ENCODE measurements at regions not wholly inside any gene's neighbourhood (a gene's known extent, or its start where the extent isn't known, plus 50 kb on each side); places are given as distances from the start of the nearest gene placed in this dataset.
A peak's percentile ranks its signal among the peaks of the same experiment; 100 is the strongest.
"Not testable (repeated sequence)": the region's sequence is repeated elsewhere in the genome, so short reads cannot be mapped to it uniquely, and the experiment has no call there.

DNA sequence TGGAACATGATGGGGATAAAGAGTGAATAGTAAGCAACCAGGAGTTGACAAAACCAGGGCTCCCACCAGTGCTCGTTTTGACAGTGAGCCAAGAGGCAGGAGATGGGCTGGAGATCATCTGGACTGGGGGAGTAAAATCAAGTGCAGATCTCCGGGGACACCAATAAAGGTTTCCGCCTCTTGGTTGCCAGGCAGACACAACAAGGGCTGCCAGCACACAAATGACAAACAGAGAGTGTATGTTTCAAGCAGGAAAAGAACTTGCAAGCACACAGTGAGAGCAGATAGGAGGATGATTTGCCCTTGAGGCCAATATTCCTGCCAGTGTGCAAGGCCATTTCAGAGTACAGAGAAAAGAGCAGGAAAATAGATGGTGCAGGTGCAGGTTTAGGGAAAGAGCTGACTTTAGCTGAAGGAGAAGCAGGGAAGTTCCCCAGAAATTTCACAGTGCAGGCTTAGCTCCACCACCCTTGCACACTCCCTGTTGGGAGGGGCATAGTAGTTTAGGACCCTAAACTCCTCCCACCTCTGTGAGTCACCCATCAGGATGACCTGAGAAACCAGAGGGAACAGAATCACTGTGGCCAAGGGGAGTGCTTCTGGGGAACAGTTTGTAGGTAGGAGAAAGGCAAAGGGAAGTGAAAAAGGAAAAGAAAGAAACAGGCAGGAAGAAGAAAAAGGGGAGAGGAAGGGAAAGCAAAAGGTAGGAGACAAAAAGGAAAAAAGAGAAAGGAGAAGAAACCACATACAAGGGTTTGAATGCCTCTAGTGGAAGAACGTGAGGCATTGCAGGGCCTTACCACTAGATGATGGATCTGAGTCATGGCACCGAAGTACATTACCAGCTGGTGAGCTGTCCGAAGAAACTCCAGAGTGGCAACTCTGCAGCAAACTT lies 404.4 kb downstream of the SLC6A15 start:
- DNase-seq (ENCODE audit: low read depth in 4 of 4, low spot score in 2 of 4), result no peak

DNA sequence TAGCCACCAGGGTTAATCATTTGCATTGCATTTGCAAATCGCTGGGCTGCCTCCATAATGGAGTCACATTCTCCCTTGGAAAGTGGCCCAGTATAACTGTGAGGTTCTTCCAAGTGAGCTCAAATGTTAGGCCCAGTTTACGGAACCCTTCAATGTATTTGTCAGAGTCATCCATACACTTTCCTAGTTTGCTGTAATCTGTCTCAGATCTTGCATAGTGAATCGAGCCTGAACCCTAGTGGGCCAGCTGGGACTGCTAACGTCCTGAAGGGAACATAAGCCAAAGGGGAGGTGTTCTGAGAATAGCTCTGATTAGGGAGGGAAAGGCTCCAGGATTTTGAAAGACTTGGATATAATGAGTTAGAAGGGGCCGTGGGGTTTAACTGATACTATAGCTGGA lies 406.3 kb downstream of the SLC6A15 start:
- no peak for DNase-seq (ENCODE audit: low read depth in 4 of 4, low spot score in 2 of 4)

DNA sequence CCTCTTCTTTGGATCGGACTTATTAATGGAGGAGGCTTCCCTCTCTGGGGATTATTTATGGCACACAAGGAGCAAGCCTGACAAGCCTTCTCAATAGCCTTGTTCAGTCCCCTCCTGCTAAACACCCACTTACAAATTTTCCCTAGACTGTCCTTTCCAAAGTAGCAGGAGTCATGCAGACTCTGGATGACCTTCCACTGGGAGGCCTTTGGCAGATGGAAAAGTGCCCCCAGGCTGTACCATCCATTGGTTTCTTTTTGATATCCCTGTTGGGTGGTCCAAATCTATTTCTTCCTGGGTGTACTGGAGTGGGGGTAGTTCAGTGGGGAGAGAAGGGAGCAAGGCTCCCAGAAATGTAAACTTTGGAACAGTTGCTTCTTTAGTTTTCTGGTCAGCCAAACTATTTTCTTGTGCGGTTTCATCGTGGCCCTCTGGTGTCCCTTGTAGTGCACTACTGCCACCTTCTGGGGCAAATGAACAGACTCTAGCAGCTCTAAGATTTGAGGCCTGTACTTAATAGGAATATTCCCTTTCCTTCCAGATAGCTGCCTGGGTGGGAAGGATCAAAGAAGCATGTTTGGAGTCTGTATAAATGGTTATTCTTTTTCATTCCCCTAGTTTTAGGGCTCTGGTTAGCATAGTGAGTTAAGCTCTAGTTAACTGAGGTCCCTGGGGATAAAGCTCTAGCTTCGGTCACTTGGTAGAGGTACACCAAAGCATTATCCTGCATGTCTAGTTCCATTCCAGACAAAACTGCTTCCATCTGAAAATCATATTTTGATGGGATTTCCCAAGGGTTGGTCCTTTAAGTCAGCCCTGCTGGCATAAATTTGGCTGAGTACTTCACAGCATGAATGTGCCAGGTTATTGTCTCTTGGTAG lies 409.5 kb downstream of the SLC6A15 start:
- DNase-seq (ENCODE audit: low read depth in 4 of 4, low spot score in 2 of 4), result no peak

DNA sequence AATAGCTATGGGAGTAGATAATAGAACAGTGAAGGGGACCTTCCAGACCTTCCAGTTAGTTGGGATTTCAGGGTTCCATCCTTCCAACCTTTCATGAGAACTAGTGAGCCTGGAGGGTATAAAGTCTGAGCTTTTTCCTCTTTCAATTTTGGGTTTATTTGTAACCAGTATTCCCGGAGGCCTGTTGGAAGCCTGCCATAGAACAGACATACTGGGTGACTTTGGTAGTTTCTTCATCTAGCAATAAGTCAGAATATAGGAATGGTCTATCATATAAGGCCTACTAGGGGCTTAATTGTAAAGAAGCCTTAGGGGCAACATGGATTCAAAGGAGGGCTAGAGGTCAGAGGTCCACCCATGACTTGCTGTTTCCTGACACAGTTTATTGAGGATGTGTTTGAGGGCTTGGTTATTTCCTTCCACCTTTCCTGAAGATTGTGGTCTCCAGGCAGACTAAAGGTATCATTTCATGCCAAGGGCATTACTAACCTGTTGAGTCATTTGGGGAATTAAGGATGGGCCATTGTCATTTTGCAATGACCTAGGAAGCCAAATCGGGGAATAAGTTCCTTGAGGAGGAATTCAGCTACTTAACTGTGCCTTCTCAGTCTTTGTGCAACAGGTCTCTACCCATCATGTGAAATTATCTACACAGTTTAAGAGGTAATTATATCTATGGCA lies 410.3 kb downstream of the SLC6A15 start:
- no peak for DNase-seq (ENCODE audit: low read depth in 4 of 4, low spot score in 2 of 4)

DNA sequence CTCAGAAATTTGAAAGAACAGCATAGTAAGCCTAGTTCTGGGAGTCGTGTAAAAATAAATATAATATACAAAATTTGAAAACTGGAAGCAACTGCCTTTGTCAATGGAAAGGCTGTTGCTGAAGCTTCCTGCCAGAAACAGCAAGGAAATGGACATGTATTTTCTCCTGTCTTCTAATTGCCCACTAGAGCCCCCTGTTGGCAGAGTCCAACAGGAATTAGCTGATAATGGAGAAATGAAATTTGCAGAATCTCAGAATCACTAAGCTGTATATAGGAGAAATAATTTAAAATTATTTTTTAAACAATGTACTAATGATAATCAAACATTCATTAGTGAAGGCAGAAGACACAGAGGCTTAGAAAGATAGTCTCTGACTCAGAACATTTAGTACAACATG lies 414.8 kb downstream of the SLC6A15 start:
- no peak for DNase-seq (ENCODE audit: low read depth in 4 of 4, low spot score in 2 of 4)

DNA sequence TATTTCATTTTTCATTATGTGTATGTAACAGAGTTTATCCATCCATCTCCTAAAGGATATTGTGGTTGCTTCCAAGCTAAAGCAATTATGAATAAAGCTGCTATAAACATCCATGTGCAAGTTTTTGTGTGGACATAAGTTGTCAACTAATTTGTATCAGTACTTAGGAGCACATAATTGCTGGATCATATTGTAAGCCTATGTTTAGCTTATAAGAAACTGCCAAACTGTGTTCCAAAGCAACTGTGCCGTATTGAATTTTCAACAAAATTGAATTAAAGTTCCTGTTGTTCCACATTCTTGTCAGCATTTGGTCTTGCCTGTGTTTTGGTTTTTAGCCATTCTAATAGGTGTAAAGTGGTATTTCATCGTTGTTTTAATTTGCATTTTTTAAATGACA lies 416.9 kb downstream of the SLC6A15 start:
- DNase-seq (ENCODE audit: low read depth in 4 of 4, low spot score in 2 of 4), result no peak

DNA sequence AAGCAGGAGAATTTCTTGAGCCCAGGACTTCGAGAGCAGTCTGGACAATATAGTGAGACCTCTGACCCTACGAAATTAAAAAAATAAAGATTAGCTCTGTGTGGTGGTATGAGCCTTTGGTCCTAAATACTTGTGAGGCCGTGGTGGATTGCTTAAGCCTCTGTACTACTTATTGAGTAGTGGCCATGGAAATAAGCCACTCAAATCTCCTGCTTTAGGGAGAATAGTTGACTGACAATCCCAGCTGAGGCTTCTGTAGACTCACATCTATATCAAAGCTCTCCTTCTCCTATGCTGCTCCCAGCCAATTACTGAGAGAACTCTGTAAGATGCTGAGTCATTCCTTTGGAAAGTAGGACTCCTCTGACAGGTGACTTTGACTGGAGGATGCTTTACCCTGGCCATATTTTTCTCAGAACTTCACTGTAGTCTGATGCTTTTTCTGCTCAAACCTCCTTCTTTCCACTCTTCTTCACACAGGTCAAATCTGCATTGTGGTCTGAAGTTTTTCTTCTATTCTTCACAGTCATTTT lies 420.2 kb downstream of the SLC6A15 start:
- DNase-seq (ENCODE audit: low read depth in 4 of 4, low spot score in 2 of 4), result no peak

DNA sequence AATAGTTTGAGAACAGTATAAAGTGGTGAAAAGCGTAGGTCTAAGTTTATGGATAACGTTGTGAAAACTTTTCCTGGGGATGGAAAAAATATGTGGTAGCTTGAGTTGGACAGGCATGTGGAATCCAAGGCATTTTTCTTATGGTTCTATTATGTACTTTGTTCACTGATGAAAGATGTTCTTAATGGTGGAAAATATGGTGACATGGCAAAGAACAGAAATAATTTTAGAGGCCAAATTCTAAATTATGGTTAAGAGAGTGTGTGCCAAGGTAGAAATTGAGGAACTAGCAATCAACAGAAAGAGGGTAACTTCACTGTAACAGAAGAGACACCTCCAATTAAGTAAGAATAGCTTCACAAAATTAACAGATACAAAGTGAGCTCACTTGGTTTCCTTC lies 427.8 kb downstream of the SLC6A15 start:
- DNase-seq (ENCODE audit: low read depth in 4 of 4, low spot score in 2 of 4), result no peak

DNA sequence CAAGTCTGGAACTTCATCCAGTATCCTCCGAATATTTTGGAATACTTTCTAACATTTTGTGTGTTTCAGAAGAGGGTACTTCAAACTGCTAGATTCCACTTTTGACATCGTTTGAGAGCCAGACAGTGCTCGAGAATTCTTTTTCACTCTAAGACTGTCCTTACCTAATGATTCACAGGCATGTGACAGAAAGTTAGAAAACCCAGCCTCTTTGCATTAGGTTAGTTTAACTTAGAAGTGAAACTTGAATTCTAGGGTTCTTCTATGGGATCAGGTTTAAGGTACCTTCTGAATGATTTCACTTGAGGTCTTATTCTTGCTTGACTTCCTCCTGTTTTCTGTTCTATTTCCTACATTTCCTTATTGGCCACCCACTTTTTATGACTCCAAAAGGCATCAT lies 431.8 kb downstream of the SLC6A15 start:
- no peak for DNase-seq (ENCODE audit: low read depth in 4 of 4, low spot score in 2 of 4)

DNA sequence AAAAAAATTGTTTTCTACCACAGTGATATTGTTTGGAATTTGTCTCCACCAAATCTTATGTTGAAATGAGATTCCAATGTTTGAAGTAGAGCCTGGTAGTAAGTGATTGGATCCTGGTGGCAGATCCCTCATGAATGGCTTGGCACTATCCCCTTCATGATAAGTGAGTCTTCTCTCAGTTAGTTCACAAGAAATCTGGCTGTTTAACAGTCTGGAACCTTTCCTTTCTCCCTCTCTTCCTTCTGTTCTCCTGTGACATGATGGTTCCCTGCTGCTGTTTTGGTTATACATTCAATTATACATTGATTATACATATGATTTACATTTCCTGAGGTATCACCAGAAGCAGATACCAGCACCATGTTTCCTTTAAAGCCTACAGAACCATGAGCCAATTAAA lies 442.2 kb downstream of the SLC6A15 start:
- no peak for DNase-seq (ENCODE audit: low read depth in 4 of 4, low spot score in 2 of 4)

DNA sequence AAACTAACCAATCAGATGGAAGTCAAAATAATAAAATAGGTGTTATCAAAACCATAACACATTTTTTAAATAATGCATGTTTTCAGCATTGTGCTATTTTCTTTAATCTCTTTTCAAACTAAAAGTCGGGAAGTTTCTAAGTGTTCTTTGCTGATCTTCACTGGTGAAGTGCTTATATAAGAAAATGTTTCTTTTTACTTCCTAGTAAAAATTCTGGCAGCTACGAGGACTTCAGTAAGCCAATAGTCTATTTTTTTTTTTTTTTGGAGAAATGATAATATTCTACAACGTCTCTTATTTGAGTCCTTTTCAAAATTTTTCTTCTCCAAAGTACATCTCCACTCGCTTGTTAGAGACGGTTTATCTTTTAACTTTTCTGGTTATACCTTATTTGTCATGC lies 448.0 kb downstream of the SLC6A15 start:
- DNase-seq (ENCODE audit: low read depth in 4 of 4, low spot score in 2 of 4), result no peak

DNA sequence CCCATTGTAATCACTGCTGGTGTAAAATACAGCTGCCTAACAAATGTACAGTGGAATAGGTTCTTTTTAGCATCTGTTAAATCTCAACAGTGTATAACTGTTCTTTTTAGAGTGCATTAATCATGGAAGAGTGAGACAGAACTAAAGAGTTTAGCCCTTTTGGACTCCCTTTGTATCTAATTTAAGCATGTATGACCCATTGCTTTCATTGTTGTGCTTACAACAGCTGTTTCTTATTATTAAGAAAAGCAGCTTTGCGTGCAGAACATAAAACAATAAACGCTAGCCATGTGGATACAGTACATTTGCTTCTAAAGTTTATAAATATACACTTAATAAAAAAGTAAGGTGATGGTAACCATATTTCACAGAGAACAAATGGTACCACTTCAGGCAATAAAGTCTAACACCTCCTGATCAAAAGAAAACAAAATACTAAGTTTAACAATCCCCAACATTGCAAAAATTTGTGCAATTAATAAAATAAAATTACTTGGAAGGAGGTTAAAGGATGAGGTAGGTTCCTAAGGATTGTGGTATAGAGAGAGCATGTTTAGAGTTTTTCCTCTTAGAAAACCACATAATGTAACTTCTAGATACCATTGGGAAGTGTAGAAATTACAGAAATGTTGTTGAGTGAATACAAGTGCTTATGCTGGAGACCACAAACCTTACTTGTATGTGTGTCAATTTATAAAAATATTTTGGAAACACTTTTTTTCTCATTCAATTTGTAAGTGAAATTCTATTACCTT lies 448.7 kb downstream of the SLC6A15 start:
- DNase-seq (ENCODE audit: low read depth in 4 of 4, low spot score in 2 of 4), result peak; percentile 13 to 47 (median 34)

DNA sequence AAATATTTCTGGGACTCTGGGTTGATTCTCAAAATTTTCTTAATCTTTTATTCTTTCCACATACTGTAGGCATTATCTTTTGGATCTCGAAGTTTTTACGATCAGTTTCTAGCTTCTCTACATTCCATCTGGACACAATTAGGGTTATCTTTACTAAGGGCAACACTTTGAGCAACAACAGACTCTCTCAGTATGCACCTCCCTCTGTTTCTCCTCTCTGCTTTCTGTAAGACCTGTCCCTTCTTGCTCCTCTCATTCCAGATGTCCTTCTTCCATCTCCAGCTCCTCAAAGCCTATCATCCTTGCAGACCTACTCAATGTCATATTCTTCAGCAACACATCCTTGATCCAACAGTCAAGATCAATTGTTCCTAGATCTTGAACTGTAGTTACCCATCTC lies 457.0 kb downstream of the SLC6A15 start:
- no peak for DNase-seq (ENCODE audit: low read depth in 4 of 4, low spot score in 2 of 4)

DNA sequence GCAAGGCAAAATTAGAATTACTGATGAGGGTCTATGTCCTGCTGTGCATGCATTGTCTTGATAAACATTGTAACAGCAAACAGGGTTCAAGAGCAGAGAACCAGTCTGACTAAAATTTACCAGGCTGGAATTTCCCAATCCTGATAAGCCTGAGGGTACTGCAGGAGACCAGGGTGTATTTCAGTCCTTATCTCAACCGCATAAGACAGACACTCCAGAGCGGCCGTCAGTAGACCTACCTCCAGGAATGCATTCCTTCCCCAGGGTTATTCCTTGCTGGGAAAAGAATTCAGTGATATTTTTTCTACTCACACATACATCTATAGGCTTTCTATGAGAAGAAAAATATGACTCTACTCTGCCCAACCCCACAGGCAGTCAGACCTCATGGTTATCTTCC lies 466.1 kb downstream of the SLC6A15 start:
- DNase-seq (ENCODE audit: low read depth in 4 of 4, low spot score in 2 of 4), result not testable (repeated sequence)

DNA sequence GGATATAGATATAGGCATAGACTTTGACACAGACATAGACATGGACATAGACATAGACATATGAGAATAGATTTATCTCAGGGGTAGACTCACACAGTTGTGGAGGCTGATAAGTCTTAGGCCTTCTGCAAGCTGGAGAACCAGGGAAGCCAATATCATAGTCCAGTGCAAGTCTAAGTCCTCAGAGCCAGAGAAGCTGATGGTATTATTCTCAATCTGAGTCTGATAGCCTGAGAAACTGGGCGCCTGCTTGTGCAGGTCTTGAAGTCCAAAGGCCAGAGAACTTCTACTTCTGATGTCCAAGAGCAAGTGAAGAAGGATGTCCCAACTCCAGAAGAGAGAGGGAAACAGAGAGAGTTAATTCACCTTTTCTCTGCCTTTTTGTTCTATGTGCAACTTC lies 476.5 kb downstream of the SLC6A15 start:
- no peak for DNase-seq (ENCODE audit: low read depth in 4 of 4, low spot score in 2 of 4)

DNA sequence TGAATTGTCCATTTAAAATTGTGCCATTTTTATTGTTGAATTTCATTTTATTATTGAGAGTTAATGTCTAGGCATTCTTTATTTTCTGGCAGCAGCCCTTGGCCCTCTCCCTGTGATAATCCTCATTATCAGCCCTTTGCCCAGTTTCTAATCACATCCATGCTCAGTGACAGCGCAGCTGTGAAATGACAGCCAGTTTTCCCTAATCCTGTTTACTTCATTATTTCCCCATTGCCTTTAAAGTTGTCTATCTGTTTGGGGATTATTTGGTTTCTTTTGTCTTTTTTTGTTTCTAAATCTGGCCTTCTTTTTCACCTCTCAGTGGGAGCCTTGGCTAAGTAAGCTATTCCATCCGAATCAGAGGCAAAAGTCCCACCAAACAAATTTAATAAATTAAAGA lies 476.9 kb downstream of the SLC6A15 start:
- no peak for DNase-seq (ENCODE audit: low read depth in 4 of 4, low spot score in 2 of 4)

DNA sequence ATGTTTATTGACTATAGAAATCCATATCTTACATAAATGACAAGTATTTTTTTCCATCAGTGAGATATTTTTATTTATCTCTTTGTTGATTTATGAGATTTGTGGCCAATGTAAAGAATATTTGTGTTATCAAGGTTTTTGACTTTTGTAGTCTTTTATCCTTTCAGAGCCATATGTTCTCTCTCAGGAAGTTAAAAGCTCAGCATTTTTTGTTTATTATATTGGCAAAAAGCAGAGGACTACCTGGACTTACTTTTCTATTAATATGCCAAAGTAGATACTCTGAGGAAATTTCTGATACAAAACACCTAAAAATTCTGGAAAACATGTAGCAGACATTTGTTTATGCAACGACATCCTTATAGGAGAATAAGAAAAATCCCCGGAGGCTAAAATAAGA lies 490.3 kb downstream of the SLC6A15 start:
- DNase-seq (ENCODE audit: low read depth in 4 of 4, low spot score in 2 of 4), result no peak

DNA sequence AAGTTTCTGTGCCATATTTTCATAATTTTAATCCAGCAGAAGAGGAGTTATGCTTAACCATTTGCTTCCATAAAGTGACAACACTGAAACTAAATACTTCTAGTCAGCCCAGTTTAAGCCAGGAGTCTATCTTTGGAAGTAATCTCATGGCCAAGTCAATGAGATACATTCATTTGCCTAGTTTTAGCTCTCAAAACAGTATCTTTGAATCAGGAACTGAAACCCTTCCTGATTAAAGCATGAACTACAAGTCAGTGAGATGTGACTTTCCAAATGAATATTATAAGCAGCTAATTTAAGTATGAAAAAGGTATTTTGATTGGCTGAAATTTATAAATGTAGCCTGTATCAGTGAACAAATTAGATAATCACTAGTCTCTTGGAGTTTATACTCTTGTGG lies 491.5 kb downstream of the SLC6A15 start:
- DNase-seq (ENCODE audit: low read depth in 4 of 4, low spot score in 2 of 4), result no peak

DNA sequence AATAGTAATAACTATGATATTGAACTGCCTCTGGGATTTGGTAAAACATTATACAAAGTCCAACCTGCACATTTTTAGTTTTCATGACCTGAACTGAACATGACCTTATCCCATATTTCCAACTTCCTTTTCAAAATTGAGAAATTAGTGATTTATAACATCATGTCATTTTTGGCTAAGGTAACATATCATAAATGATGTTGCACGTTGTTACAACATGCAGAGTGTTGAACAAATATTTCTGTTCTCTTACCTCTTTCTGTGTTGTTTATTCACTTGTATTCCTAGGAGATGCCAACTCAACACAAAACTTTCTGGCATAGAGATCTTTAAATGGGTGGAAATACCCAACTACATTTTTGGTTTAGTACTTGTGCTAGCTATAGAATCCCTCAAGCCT lies 496.0 kb downstream of the SLC6A15 start:
- no peak for DNase-seq (ENCODE audit: low read depth in 4 of 4, low spot score in 2 of 4)

DNA sequence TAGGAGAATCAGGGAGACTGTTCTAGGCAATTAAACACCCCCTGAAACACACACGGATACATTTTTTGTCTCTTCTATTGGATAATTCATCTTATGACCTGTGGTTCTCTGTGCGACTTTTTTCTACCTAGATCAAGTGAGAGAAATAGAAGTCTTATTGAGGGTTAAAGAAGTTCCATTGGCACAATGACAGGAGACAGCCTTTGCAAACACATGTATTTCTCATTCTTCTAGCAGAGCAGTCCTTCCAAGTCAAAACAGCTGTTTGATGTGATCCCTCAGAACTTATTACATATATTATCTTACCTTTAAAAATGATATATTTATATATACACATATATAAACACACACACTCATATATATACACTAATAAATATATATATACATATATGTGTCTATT lies 496.7 kb downstream of the SLC6A15 start:
- no peak for DNase-seq (ENCODE audit: low read depth in 4 of 4, low spot score in 2 of 4)

Measured in left renal cortex interstitium (tissue), 4 donors.